NCI-H1092 treated with DMSO at 0.1 percent for 48 hours (cell line): ENCODE measurements at regions not wholly inside any gene's neighbourhood (a gene's known extent, or its start where the extent isn't known, plus 50 kb on each side); places are given as distances from the start of the nearest gene placed in this dataset.

Experiments used
- DNase-seq: peaks from one replicate; lab custom pipeline; 2025; lab: John Stamatoyannopoulos, UW

DNA sequence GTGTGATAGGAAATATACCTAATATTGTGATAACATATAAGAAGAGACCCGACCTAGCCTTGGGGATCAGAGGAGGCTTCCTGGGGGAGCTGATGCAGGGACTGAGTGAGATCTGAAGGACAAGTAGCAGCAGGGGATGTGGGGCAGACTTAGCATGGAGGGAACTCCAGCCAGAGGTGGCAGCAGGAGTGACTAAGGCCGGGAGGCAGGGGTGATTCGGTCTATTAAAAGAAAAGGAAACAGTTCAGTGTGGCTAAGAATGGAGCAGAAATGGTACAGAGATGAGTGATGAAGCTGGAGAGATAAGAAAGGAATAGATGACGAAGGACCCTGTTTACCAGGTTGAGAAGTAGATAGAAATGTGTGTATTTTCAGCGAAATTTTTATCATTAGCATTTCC, 408.8 kb downstream of the ENC1 start:
- no peak for DNase-seq

DNA sequence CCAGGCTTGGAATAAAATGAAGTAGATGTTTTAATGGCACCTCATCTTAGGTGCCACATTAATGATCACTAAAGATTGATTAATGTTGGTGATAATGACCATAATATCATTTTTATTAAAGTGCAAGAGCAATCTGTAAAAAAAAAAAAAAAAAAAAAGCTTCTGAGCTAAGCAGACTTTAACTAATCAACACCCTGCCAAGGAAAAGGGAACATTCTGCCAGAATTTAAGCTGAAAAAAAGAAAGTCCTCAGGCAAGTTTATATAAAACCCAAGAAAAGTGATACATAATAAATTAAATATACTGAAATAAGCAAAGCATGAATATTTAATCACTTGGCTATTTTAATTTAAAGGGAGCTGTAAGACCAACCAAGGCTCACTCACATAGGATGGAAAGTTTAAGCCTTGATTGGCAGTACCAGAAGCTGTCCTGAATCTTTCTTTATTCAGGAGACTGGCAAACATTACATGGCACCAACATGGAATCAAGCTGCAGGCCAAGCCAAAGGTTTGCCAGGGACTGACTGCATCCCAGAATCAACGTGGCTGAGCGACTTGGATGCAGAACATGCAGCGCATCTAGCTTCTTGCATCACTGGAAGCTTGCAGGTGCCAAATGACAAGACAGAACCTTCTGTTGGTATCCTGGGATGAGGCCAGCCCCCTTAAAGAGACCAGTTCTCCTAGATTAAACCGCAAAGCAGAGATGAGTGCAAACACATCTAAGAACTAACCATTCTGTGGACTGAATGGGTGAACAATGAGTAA, 413.6 kb downstream of the ENC1 start:
- DNase-seq, result no peak

DNA sequence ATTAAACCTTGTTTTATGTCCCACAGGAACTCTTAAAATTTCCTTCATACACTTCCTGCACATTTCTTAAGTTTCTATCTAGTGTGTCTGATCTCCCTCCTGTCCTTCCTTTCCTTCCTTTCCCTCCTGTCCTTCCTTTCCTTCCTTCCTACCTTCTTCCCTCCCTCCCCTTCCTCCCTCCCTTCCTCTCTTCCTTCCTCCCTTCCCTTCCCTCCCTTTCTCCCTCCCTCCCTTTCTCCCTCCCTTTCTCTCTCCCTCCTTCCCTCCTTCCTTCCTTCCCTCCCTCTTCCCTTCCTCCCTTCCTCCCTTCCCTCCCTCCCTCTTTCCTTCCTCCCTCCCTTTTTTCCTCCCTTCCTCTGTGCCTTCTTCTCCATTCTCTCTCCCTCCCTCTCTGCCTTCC, 414.9 kb downstream of the ENC1 start:
- no peak for DNase-seq

DNA sequence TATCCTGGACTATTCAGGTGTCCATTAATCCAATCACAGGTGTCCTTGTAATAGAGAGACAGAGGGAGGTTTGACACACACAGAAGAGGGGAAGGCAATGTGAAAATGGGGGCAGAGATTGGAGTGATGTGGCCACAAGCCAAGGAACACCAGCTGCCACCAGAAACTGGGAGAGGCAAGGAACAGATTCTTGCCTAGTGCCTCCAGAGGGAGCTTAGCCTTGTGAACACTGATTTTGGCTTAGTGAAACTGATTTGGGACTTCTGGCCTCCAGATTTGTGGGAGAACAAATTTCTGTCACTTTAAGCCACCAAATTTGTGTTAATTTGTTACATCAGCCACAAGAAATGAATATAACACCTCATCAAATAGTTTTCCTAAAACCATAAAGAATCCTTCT, 416.2 kb downstream of the ENC1 start:
- no peak for DNase-seq

DNA sequence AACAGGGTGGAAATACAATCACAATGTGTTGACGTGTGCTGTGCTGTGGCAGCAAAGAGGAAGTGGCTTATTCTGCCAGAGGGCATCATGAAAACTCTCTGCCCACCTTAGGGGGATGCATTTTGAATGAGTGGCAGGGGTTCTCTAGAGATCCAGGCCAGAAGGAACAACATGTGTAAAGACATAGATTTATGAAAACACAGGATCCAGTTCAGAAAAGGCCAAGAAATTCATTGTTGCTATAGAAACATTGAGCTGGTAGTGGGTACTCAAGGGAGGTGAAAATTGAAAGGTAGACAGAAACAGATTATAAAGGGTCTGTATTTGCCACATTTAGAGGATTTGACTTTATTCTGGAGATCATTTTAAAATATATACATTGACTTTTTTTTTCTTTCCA, 417.7 kb downstream of the ENC1 start:
- DNase-seq, result no peak

DNA sequence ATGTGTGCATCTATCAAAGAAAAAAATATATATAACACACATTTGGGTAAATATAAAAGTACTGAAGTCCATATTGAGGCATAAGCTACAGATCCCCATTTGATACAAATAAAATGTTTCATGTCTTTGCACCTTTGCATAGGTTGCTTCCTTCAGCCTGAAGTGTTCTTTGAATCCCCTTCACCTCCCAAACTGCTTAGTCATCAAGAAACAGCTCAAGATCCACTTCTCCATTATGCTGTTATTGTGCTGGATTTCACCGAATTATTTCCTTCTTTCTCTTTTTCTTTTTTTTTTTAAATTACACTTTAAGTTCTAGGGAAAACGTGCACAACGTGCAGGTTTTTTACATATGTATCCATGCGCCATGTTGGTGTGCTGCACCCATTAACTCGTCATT, 419.1 kb downstream of the ENC1 start:
- no peak for DNase-seq

DNA sequence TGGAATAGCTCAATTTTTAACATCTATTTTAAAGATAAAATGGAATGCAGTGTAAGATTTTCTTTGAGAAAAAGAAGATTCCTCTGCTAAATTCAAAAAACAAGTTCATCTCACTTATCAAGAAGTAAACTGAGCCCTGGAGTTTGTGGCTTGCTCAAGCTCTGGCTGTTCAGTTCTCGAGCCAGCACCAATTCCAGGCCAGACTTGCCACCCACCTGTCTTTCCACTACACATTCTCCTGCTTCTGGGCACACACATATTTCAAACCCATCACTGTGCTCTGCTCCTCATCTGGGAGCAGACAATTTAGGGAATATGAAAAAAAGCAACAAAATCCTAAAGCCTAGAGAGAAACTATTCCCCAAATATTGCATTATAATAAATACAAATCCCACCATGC, 424.5 kb downstream of the ENC1 start:
- DNase-seq, result no peak

DNA sequence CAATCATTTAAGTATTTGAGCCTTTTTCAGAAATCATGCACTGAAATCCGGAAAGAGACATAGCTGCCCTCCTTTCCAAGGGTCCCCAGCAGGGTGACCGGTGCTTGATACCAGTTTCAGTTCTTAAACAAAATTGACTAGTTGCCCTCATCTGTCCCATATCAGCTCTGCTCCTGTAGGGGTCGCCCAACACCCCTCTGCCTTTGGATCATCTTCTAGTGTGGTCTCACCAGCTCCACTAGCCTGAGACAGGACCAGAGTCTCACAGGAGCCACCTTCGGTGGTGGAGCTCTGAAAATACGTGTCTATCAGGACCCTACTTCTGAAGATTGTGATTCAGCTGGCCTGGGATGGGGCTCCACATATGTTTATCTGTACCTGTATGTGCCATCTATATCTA, 428.2 kb downstream of the ENC1 start:
- DNase-seq, result no peak

DNA sequence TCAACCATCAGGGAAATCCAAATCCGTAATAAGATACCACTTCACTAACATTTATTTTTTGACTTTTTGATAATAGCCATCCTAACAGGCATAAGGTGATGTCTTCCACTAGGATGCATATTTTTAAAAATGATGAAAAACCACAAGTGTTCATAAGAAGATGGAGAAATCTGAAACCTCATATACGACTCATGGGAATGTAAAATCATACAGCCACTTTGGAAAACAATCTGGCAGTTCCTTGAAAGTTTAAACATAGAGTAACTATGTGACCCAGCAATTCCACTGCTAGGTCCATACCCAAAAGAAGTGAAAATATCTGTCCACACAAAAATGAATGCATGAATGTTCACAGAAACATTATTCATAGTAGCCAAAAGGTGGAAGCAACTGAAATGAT, 431.0 kb downstream of the ENC1 start:
- no peak for DNase-seq

DNA sequence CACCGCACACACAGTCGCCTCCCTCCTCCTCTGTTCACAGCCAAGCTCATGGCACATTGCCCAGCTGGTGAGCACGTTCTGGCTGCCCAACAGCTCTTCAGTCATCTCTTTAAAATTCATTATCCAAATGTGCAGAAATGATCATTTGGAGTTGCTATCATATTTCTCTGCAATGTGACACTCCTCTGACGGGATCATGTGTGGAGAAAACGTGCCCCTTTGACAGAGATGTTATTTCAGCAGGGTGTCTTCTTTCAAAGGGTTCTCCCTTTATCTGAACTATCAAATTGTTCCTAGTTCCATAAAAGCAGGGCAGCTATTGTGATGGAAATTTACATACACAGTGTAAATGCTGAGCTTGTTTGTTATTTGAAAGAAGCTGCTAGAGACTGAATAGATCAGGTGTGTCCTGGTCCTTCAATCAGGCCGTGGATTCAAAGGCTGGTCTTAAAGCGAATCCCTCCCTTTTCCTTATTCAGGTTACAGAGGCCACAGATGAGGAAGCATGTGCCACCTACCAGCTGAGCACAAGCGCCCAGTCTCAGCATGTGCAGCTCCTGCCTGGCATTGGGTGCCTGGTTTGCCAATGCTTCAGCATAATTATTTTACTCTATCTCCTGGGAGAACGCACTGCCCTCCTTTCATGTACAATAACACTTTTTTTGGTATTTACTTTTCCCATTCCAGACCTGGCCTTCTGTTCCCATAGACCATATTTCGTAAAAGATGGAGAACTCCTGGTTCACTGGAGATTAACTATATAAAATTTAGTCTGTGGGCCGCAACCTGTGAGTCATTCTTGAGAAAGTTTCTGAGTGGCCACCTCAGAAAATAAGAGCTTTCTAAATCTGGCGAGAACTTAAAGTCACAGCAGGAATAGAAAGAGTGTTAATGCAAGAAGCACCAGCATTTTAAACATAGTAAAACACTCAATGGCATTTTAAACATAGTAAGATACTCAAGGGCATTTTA, 433.7 kb downstream of the ENC1 start:
- DNase-seq, result peak; percentile 97

DNA sequence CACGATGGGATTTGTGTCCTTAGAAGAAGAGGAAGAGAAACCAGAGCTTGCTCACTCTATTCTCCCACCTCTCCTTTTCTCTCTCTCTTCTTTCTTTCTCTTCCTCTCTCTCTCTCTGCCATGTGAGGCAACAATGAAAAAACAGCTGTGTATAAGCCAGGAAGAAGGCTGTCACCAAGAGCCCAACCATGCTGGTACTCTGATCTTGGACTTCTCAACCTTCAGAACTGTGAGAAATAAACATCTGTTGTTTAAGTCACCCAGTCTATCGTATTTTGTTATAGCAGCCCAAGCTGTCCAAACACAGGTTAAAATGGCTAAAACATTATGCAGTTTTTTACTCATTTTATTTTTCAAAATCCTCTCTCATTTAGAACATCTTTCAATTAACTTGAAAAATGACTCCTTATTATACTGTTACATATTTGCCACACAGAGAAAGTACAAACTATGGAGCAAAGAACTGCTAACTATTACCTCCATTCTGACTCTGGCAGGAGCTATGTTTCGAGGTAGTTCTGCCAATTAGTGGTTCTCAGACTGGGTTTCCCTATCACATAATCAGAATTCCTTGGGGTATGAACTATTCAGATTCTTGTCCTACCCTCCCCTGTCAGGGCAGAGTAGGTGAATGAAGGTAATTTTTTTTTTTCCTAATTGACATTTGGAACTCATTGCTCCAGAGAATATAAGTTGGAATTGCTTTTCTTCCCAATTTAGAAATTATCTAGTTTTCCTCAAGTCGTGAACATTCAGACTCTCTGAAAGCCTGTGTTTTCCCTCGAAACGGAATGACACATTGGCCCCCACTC, 434.6 kb downstream of the ENC1 start:
- DNase-seq, result peak; percentile 32

DNA sequence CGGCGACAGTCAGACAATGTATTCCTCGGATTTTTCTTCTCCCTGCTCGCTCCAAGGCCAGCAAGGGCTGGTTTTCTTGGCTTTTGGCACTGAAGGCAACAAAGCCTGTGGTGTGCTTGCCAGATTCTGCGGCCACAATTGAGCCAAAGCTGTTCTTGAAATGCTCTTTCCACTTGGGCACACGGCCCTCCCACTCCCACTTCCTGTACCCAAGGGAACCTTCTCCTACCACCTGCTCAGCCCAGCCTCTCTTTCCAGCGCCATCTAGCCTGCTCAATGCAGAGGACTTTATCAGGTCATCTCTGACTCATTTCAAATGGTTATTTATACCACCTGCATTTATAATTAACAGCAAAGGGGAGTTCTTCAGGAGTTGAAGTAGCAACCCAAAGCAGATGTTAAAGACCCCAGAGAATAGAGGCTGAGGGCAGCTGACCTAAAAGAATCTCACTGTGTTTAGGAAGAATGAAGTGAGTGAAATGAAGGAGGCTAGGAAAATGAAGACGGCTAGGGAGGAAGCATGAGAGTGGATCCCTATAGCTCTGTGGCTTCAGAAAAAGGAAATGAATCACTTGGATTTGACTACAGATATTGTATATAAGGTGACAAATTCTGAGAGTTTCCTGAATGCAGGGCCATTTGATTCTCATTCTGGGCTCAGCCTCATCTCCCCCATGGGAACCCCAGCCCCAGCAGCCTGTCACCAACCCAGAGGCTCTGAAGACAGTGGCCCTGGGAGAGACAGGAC, 439.0 kb downstream of the ENC1 start:
- peak; percentile 88 for DNase-seq

DNA sequence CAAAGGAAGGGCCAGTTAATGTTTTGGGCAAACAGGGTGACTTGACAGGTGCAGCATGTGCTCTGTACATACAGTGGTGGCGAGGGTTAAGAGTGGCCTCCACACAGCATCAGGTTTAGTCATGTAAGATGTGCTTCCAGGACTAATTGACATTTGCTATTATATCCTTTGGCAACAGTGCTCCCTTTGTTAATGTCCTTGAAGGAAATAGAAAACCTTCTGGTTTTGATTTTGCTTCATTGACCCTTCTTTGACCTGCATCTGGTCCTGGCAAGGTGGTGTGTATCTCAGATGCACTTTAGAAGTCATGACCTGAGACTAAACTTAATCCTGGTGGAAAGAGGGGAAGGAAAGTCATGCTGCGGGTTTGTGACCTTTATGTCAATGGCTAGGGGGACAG, 440.0 kb downstream of the ENC1 start:
- peak; percentile 84 for DNase-seq

DNA sequence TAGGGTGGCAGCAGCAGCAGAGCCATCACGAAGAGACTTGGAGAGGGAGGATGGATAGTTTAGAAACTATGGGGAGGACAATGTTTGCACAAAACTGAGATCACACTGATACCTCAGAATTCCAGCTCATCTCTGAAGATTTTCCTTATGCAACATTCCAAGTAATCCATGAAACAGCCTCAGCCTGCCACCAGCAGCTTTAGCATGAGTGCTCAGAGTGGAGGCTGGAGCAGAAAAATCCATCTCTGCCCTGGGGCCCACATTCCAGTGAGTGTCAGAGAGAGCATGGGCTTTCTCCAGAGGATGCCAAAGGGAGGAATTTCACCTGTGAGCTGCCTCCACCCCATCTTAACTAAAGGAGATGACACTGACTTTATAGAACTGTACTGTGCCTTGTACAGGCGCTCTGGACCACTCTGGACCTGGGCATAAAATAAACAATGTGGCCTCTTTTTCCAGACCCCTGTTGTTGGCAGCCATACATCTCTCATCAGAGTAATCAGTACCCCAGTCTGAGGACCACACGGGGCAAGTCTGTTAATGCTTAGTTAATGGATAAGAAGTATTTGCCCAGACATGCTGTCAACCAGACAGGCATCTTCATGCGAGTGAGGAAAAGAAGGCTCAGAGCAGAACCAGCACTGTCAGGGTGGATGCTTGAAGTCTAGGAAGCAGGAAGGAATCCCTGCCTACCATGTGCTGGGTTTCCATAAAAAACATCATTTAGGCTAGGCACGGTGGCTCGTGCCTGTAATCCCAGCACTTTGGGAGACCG, 440.9 kb downstream of the ENC1 start:
- DNase-seq, result no peak

DNA sequence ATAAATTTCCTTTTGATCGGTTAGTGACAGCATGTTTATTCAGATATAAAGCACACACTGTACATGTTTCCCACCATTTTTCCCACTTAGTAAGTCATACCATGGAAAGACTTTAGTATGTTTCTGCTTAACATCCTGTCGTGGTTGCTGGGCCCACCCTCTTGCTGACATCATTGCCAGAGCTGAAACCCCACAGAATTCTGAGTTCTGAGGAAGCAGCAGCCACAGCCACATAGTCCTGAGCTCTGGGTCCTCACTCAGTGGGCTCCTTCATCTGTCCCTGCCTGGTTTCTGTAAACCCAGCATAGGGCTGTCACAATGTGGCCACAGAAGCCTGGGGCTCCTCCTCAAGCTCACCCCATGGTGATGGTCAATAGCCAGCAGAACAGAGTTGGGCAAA, 441.5 kb downstream of the ENC1 start:
- peak; percentile 4 for DNase-seq

DNA sequence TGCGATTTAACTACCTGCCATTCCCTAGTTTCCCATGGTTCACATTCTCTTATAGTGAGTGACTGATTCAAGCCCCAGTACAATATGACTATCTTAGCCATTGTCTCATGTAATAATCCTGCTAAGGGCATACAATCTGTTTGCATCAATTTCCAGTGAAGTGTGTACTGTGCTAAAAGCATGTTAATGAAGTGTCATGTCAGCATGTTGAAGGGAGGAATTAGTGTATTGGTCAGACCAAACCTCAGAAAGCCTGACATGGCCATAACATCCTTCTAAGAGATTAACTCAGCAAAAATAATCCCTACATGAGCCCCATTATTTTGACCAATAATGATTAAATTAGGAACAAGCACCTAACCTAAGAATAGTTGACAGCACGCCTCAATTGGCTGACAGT, 442.4 kb downstream of the ENC1 start:
- DNase-seq, result no peak

DNA sequence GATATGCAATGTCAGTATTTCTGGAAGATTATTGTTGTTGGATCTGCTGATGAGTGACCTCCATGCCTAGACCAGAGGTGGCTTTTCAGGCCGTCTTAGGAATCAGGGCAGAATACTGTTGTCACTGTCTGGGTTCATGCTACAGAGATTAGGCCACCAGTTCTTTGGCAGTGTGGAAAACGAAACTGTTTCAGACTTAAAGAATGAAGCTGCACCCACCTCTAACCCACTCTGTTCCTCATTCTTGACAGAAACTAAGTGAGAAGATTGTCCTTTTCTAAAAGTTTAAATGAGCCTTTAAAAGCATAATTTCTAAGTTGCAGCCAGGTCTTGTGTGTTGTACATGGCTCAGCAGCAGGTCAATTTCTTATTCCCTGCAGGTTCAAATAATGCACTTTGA, 444.3 kb downstream of the ENC1 start:
- no peak for DNase-seq

DNA sequence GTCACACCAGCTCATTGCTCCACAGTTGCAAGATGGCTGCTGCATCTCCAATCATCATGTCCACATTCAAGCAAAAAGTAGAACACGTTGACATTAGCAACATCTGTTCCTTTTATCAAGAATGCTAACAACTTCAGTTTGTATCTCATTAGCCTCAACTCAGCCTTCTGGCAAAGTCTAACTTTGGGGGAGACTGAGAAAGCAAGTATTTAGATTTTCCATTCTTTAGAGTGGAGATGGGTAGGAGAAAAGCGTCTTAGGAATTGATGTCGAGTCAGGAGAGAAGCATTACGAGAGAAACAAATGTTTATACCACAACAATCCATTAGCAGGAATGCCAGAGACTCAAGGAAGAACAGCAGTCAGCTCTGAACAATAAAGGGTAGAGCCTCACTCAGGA, 446.3 kb downstream of the ENC1 start:
- no peak for DNase-seq

DNA sequence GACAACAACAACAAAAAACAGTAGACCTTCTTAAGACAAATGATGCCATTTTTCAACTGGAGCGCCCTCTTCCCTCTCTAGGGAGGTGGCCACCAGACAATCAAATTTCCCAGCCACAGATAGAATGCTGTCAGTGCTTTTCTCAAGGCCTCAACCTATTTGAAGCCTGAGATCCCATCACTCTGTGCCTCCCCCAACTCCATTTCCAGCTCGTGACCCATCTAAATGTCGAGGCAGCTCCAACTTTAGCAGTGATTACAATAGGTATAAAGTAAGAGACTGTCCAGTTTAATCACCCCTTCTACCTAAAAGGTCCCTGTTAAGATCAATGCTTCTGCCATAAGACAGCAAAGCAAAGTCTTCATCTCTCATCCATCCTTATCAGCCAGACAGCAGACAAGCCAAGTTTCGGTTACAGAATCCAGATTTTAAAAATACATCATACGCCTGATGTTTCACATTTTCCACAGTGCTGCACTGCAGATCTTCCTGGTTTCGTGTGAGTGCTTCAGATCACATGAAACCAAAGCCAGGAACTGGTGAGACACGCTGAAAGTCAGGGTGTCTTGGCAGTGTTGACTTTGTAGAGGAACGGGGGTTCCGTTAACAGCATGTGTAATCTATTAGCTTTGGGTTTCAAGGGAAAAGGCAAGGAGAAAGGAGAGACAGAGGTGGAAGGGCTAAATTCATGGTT, 447.8 kb downstream of the ENC1 start:
- DNase-seq, result no peak
